HL-60 (cell line): ENCODE measurements at regions not wholly inside any gene's neighbourhood (a gene's known extent, or its start where the extent isn't known, plus 50 kb on each side); places are given as distances from the start of the nearest gene placed in this dataset.

Experiments
- POLR2AphosphoS5 ChIP-seq: IDR thresholded peaks from 2 replicates; pipeline ENCODE4 v1.6.1; 2012; ENCODE audit warnings: low read depth
- TF ChIP-seq, protein P1 (sequence below): IDR thresholded peaks from 2 replicates; pipeline ENCODE4 v1.6.1; 2012; ENCODE audit warnings: low read depth; ENCODE audit not compliant: insufficient replicate concordance
- TF ChIP-seq, protein P2 (sequence below): IDR thresholded peaks from one replicate; pipeline ENCODE4 v1.5.1; 2011; ENCODE audit warnings: low read length, control low read depth, inconsistent platforms; ENCODE audit not compliant: insufficient read depth

DNA sequence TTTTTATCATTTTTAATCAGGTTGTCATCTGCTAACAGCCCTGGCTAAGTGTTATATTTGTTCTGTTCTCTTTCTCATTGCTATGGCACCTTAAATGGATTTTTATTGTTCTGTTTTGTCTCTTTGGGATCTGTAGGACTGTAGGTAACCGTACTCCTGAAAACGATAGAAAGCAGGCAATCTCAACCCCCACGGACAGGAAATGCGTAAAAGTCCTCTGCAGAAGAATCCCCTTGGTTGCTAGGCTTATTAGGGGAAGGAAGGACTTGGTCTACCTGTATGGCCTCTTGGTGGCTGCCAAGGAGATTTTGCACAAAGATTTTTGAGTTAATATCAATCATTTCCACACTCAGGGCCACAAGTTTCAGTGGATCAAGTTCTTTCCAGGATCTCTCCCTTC lies 571.9 kb upstream of the ZNF385D start:
- no peak for TF ChIP-seq POLR2AphosphoS5
- TF ChIP-seq, protein P1, sequence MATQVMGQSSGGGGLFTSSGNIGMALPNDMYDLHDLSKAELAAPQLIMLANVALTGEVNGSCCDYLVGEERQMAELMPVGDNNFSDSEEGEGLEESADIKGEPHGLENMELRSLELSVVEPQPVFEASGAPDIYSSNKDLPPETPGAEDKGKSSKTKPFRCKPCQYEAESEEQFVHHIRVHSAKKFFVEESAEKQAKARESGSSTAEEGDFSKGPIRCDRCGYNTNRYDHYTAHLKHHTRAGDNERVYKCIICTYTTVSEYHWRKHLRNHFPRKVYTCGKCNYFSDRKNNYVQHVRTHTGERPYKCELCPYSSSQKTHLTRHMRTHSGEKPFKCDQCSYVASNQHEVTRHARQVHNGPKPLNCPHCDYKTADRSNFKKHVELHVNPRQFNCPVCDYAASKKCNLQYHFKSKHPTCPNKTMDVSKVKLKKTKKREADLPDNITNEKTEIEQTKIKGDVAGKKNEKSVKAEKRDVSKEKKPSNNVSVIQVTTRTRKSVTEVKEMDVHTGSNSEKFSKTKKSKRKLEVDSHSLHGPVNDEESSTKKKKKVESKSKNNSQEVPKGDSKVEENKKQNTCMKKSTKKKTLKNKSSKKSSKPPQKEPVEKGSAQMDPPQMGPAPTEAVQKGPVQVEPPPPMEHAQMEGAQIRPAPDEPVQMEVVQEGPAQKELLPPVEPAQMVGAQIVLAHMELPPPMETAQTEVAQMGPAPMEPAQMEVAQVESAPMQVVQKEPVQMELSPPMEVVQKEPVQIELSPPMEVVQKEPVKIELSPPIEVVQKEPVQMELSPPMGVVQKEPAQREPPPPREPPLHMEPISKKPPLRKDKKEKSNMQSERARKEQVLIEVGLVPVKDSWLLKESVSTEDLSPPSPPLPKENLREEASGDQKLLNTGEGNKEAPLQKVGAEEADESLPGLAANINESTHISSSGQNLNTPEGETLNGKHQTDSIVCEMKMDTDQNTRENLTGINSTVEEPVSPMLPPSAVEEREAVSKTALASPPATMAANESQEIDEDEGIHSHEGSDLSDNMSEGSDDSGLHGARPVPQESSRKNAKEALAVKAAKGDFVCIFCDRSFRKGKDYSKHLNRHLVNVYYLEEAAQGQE: no peak
- TF ChIP-seq, protein P2, sequence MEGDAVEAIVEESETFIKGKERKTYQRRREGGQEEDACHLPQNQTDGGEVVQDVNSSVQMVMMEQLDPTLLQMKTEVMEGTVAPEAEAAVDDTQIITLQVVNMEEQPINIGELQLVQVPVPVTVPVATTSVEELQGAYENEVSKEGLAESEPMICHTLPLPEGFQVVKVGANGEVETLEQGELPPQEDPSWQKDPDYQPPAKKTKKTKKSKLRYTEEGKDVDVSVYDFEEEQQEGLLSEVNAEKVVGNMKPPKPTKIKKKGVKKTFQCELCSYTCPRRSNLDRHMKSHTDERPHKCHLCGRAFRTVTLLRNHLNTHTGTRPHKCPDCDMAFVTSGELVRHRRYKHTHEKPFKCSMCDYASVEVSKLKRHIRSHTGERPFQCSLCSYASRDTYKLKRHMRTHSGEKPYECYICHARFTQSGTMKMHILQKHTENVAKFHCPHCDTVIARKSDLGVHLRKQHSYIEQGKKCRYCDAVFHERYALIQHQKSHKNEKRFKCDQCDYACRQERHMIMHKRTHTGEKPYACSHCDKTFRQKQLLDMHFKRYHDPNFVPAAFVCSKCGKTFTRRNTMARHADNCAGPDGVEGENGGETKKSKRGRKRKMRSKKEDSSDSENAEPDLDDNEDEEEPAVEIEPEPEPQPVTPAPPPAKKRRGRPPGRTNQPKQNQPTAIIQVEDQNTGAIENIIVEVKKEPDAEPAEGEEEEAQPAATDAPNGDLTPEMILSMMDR: no peak
